ENCODE measurements at regions not wholly inside any gene's neighbourhood (a gene's known extent, or its start where the extent isn't known, plus 50 kb on each side); places are given as distances from the start of the nearest gene placed in this dataset.

DNA sequence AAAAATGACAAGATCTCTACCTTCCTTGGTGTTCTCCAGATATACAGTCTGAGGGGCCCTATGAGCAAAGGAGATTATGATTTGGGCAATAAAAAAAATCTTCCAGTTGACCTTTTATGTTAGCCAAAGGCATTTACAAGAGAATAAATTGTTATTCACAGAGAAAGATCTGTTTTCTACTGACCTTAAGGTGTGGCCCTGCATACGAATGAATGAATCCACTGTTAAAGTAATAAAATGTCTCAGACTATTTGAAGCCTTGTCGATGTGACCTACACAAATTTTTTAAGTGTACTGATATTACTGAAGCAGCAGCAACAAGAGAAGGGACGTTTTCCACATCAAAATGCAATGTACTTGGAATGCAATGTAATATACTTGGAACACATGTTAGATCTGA is 95.9 kb upstream of the SSTR4 start:
- H3K79me2 ChIP-seq (ENCODE audit: insufficient read depth), result no peaks in the 10 kb centered on the region

DNA sequence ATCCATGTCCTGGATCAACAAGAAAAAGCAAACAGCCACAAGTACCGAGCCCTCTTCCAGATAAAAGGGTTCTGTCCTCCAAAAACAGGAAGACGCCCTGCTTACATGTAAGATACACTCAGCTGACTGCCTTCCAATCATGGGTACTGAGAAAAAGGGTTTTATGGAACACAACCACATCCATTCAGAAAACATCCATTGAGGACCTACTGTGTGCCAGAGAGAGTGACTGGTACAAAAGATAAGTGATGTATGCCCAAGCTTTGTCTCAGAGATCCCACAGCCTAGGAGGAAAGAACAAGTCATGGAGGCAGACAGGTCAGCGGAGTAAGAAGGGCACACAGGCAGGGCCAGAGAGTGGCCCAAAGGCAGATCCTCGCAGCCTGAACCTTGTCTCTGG is 94.8 kb upstream of the SSTR4 start:
- no peaks in the 10 kb centered on the region for H3K9me2 ChIP-seq
- ChIA-PET POLR2A (no interaction called here), CTCF (interaction anchor here (1.2 kb wide), 1 partner anchor 15 kb away, joined by 3 read pairs; no protein-coding TSS in a partner anchor)
- H2AFZ ChIP-seq (ENCODE audit: low read depth), result no peak overlapping the region
- H3K79me2 ChIP-seq (ENCODE audit: insufficient read depth), result no peaks in the 10 kb centered on the region
- TF ChIP-seq USF2 (IDR thresholded peaks at IDR 0.05; ENCODE audit: borderline replicate concordance, low read depth, low read length) (no peak), MEF2A (IDR thresholded peaks at IDR 0.05; ENCODE audit: borderline replicate concordance, low read depth) (no peak), SIN3A (IDR thresholded peaks at IDR 0.05; ENCODE audit: borderline replicate concordance, low read depth, low read length) (no peak), SMC3 (IDR thresholded peaks at IDR 0.05; ENCODE audit: low read depth, low read length) (no peak), POLR2AphosphoS5 (IDR thresholded peaks at IDR 0.05; ENCODE audit: low read depth, low read length) (no peak), GABPA (IDR thresholded peaks at IDR 0.05; ENCODE audit: low read depth) (no peak), REST (IDR thresholded peaks at IDR 0.05; ENCODE audit: low read depth, low read length) (no peak), CHD2 (IDR thresholded peaks at IDR 0.05; ENCODE audit: low read length, partially characterized antibody) (no peak)
- TF ChIP-seq, protein P1, sequence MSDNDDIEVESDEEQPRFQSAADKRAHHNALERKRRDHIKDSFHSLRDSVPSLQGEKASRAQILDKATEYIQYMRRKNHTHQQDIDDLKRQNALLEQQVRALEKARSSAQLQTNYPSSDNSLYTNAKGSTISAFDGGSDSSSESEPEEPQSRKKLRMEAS (IDR thresholded peaks at IDR 0.05; ENCODE audit: low read depth), result no peak
- no peaks in the 10 kb centered on the region for H4K20me1 ChIP-seq (ENCODE audit: insufficient read depth)
- no peak overlapping the region for H3K27ac ChIP-seq (ENCODE audit: low read depth in 2 of 2, low read length in 1 of 2)
- H3F3A ChIP-seq (replicated peaks; ENCODE audit: insufficient read depth), result no peaks in the 10 kb centered on the region
- H3K4me2 ChIP-seq, result no peak overlapping the region
- no peak for DNase-seq
- WGBS (ENCODE audit: low lambda C conversion rate), result 5% methylated on average over 4 of the region's 4 CpGs
- no peaks in the 10 kb centered on the region for H3K4me1 ChIP-seq (ENCODE audit: control insufficient read depth in 1 of 2, insufficient read depth in 2 of 2, low read depth in 1 of 2, low read length in 1 of 2)
- no peaks in the 10 kb centered on the region for H3K36me3 ChIP-seq (replicated peaks in 1 of 2; ENCODE audit: control insufficient read depth in 1 of 2, insufficient read depth in 2 of 2, low read length in 1 of 2)
- peaks cover 12% of the 10 kb centered on the region; the same call in 1 of the 2 replicates for H3K27me3 ChIP-seq (ENCODE audit: insufficient read depth)
- H3K9ac ChIP-seq, result no peak overlapping the region
- H3K4me3 ChIP-seq (ENCODE audit: low read depth in 2 of 2, low read length in 1 of 2), result no peak overlapping the region
- H3K9me3 ChIP-seq, result no peaks in the 10 kb centered on the region

More for the DNA sequence above, 95.9 kb upstream of the SSTR4 start:
- H4K20me1 ChIP-seq (ENCODE audit: insufficient read depth), result no peaks in the 10 kb centered on the region
- ChIA-PET CTCF (no interaction called here), POLR2A (no interaction called here)
- no peaks in the 10 kb centered on the region for H3K9me2 ChIP-seq
- no peak overlapping the region for H3K4me3 ChIP-seq (ENCODE audit: low read depth in 2 of 2, low read length in 1 of 2)
- no peak overlapping the region for H3K4me2 ChIP-seq
- no peaks in the 10 kb centered on the region for H3K36me3 ChIP-seq (replicated peaks in 1 of 2; ENCODE audit: control insufficient read depth in 1 of 2, insufficient read depth in 2 of 2, low read length in 1 of 2)
- TF ChIP-seq MEF2A (IDR thresholded peaks at IDR 0.05; ENCODE audit: borderline replicate concordance, low read depth), result no peak
- H3K27me3 ChIP-seq (ENCODE audit: insufficient read depth), result peaks cover 12% of the 10 kb centered on the region; the same call in 1 of the 2 replicates
- no peak overlapping the region for H3K9ac ChIP-seq
- no peaks in the 10 kb centered on the region for H3K4me1 ChIP-seq (ENCODE audit: control insufficient read depth in 1 of 2, insufficient read depth in 2 of 2, low read depth in 1 of 2, low read length in 1 of 2)
- no peak overlapping the region for H3K27ac ChIP-seq (ENCODE audit: low read depth in 2 of 2, low read length in 1 of 2)
- no peaks in the 10 kb centered on the region for H3K9me3 ChIP-seq
- H3F3A ChIP-seq (replicated peaks; ENCODE audit: insufficient read depth), result no peaks in the 10 kb centered on the region
- no peak for DNase-seq
- H2AFZ ChIP-seq (ENCODE audit: low read depth), result no peak overlapping the region
- WGBS (ENCODE audit: low lambda C conversion rate), result 12% methylated on average over 3 of the region's 3 CpGs

Measured in SK-N-SH (cell line).